ENCODE measurements at regions not wholly inside any gene's neighbourhood (a gene's known extent, or its start where the extent isn't known, plus 50 kb on each side); places are given as distances from the start of the nearest gene placed in this dataset.

DNA sequence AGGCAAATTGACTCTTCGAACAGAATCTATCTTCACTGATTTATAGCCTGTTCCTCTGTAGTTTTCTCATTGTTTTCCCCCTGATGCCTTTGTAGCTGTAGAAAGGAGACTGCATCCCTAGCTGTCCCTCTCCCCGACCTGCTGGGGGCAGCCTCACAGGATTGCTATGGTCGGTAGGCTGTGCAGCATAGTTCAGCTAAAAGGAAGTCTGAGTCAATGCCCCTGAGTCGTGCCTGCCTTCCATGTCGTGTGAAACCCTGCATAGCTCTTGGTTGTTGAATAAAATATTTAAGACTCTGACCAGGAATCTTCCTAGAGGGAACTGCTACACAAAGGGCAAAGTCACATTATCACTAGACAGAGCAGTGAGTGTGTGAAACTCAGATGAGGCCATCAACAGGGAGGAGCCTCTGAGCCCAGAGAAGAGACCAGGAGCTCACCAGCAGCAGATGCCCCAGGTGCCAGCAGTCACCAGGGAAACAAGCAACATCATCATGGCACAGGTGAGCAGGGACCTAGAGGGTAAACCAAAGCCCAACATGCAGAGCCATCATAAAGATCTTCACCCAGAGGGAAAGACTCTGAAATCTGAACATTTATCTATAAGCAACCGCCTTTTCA lies 108.4 kb upstream of the NBEA start:
- no peak overlapping the region for H3K4me3 ChIP-seq
- H3K4me1 ChIP-seq, result no peaks in the 10 kb centered on the region
- no peaks in the 10 kb centered on the region for H3K27me3 ChIP-seq
- no peaks in the 10 kb centered on the region for H3K36me3 ChIP-seq
- H3K27ac ChIP-seq, result no peak overlapping the region
- WGBS, 2 donors, result 28 to 29% methylated on average over 6 of the region's 6 CpGs
- DNase-seq, result no peak
- no peak for ATAC-seq
- intact Hi-C loops (cut with DNase I), result no loop called here
- H3K9me3 ChIP-seq, result peaks cover 0 to 3% (median 0%) of the 10 kb centered on the region in 4 donors
- TF ChIP-seq, protein P1, sequence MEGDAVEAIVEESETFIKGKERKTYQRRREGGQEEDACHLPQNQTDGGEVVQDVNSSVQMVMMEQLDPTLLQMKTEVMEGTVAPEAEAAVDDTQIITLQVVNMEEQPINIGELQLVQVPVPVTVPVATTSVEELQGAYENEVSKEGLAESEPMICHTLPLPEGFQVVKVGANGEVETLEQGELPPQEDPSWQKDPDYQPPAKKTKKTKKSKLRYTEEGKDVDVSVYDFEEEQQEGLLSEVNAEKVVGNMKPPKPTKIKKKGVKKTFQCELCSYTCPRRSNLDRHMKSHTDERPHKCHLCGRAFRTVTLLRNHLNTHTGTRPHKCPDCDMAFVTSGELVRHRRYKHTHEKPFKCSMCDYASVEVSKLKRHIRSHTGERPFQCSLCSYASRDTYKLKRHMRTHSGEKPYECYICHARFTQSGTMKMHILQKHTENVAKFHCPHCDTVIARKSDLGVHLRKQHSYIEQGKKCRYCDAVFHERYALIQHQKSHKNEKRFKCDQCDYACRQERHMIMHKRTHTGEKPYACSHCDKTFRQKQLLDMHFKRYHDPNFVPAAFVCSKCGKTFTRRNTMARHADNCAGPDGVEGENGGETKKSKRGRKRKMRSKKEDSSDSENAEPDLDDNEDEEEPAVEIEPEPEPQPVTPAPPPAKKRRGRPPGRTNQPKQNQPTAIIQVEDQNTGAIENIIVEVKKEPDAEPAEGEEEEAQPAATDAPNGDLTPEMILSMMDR (IDR thresholded peaks at IDR 0.05), result no peak
- no peak for FAIRE-seq

DNA sequence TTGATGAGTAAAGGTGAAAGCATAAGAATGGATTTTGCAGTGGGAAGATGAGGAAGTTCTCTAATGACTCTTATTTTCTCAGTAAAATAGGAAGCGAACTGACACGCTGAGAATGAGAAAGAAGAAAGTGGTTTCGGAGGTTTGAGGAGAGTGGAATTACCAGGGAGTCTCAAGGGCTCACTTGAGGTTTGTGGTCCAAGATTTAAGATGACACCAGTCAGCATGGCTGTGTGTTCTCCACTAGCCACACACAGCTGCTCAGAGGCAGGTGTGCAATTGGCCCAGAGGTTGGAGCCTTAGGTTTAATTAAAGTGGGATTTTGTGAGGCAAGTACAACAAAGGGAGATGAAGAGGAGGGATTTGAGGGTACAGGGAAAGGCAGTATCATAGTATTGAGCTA lies 99.6 kb upstream of the NBEA start:
- H3K36me3 ChIP-seq, result no peaks in the 10 kb centered on the region
- intact Hi-C loops (cut with DNase I), result no loop called here
- no peak overlapping the region for H3K4me3 ChIP-seq
- H3K9me3 ChIP-seq, result no peaks in the 10 kb centered on the region
- FAIRE-seq, result no peak
- ATAC-seq, result no peak
- H3K4me1 ChIP-seq, result no peaks in the 10 kb centered on the region
- no peaks in the 10 kb centered on the region for H3K27me3 ChIP-seq
- H3K27ac ChIP-seq, result no peak overlapping the region
- no peak for DNase-seq
- TF ChIP-seq, protein P1 (IDR thresholded peaks at IDR 0.05), result no peak
- WGBS, 2 donors, result 87 to 92% methylated on average over 3 of the region's 3 CpGs

DNA sequence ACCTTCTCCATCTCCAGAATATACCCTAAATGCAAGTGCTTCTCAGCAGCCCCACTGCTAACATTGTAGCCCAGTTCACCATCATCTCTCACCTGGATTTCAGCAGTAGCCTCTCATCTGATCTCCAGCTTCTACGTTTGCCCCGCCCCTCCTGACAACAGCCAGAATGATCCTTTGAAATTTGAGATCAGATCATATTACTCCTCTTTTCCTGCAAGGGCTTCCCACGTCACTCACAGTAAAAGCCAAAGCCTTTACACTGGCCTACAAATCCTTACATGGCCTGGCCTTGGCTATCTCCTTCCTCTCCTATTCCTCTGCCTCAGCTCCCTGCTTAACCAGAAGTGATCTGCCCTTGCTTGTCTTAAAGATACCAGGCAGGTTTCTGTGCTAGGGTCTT lies 94.3 kb upstream of the NBEA start:
- WGBS, 2 donors, result 66 to 70% methylated on average over 3 of the region's 3 CpGs
- H3K4me3 ChIP-seq, result no peak overlapping the region
- no peak for DNase-seq
- intact Hi-C loops (cut with DNase I), result no loop called here
- no peaks in the 10 kb centered on the region for H3K9me3 ChIP-seq
- FAIRE-seq, result no peak
- no peaks in the 10 kb centered on the region for H3K27me3 ChIP-seq
- TF ChIP-seq, protein P1 (IDR thresholded peaks at IDR 0.05), result no peak
- H3K4me1 ChIP-seq, result no peaks in the 10 kb centered on the region
- no peaks in the 10 kb centered on the region for H3K36me3 ChIP-seq
- H3K27ac ChIP-seq, result no peak overlapping the region
- no peak for ATAC-seq

DNA sequence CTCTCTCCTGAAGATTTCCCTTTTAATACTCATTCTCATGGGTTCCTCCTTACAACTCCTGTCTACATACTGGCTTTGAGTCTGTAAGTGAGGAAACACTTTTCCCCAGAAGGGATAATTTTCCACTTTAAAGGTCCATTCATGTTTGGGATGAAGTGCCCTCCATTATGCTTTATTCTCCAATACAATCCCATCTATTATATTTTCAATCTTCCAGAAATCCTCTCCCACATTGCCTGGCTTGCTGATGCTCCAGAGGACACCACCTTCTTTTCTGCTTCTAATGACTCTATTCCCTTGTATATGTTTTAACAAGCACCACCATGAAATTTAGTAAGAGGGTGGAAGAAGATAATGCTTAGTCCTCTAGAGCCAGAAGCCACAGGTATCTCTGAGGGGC lies 92.7 kb upstream of the NBEA start:
- Histone ChIP-seq H3K27ac (no peak overlapping the region), H3K27me3 (no peaks in the 10 kb centered on the region), H3K4me3 (no peak overlapping the region), H3K36me3 (no peaks in the 10 kb centered on the region), H3K9me3 (no peaks in the 10 kb centered on the region), H3K4me1 (no peaks in the 10 kb centered on the region)
- DNase-seq, result no peak
- TF ChIP-seq, protein P1 (IDR thresholded peaks at IDR 0.05), result no peak
- no peak for ATAC-seq
- intact Hi-C loops (cut with DNase I), result no loop called here
- FAIRE-seq, result no peak

DNA sequence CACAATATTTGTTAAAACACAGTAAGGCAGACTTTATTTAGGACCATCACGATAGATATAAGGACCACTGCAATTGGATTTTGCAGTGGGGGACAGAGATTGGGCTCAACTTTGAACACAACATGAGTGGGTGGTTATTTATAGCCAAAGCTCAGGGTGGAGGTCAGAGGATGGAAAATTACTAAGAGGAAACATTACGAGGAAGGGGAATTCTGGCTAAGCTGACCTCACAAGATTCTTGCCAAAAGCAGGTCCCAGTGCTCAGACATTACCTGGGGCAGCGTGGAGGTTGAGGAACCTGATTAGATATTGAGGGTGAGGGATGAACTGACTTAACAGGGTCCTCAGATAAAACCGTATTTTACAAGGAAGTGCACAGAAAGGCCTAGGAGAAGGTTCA lies 88.9 kb upstream of the NBEA start:
- H3K4me3 ChIP-seq, result no peak overlapping the region
- no peak overlapping the region for H3K27ac ChIP-seq
- 59 to 75% methylated on average over 4 of the region's 4 CpGs for WGBS, 2 donors
- no peaks in the 10 kb centered on the region for H3K4me1 ChIP-seq
- ATAC-seq (peak in 1 of 4 donors; percentile 46), DNase-seq (no peak), FAIRE-seq (no peak)
- intact Hi-C loops (cut with DNase I), result no loop called here
- H3K27me3 ChIP-seq, result no peaks in the 10 kb centered on the region
- H3K36me3 ChIP-seq, result no peaks in the 10 kb centered on the region
- TF ChIP-seq, protein P1 (IDR thresholded peaks at IDR 0.05), result no peak
- H3K9me3 ChIP-seq, result no peaks in the 10 kb centered on the region

Data from pancreas (tissue), 10 donors.